Activated CD8-positive, alpha-beta T cell treated with anti-CD3 and anti-CD28 coated beads, Interleukin-2, amount 10 ng/mL, durations not matched to agents 7 days and 5 days (primary cell): ENCODE measurements at regions not wholly inside any gene's neighbourhood (a gene's known extent, or its start where the extent isn't known, plus 50 kb on each side); places are given as distances from the start of the nearest gene placed in this dataset.

Experiments used
- ATAC-seq: fragments of 150-1000 bp; cut with Tn5 transposase; one replicate; pipeline ENCODE4 v1.10.0; 2021; ENCODE audit warnings: moderate library complexity
- CTCF ChIA-PET: fragments of 350-600 bp; sonication (Branson Sonifier 250); formaldehyde crosslinking; loops from one replicate; lab custom pipeline; 2021; ENCODE audit warnings: antibody characterized with exemption; lab: Charles Lee
- POLR2A ChIA-PET: fragments of 350-600 bp; sonication (Branson Sonifier 250); formaldehyde crosslinking; loops from one replicate; lab custom pipeline; 2021; ENCODE audit warnings: antibody characterized with exemption; lab: Charles Lee
- DNase-seq: peaks from one replicate; pipeline ENCODE4 v3.0.0-alpha.2; 2020
- H3K27ac Mint-ChIP-seq: one replicate; pipeline ENCODE4 v1.8.0; 2021; ENCODE audit warnings: mild to moderate bottlenecking, mixed read lengths
- H3K27me3 Mint-ChIP-seq: one replicate; pipeline ENCODE4 v1.8.0; 2021; ENCODE audit warnings: low read depth, mixed read lengths
- H3K36me3 Mint-ChIP-seq: one replicate; pipeline ENCODE4 v1.8.0; 2021; ENCODE audit warnings: low read depth, mixed read lengths
- H3K4me1 Mint-ChIP-seq: one replicate; pipeline ENCODE4 v1.8.0; 2021; ENCODE audit warnings: low read depth, mixed read lengths
- H3K4me3 Mint-ChIP-seq: one replicate; pipeline ENCODE4 v1.8.0; 2021; ENCODE audit warnings: mild to moderate bottlenecking, mixed read lengths
- H3K9me3 Mint-ChIP-seq: one replicate; pipeline ENCODE4 v1.8.0; 2022; ENCODE audit warnings: mixed read lengths; ENCODE audit not compliant: insufficient read depth

DNA sequence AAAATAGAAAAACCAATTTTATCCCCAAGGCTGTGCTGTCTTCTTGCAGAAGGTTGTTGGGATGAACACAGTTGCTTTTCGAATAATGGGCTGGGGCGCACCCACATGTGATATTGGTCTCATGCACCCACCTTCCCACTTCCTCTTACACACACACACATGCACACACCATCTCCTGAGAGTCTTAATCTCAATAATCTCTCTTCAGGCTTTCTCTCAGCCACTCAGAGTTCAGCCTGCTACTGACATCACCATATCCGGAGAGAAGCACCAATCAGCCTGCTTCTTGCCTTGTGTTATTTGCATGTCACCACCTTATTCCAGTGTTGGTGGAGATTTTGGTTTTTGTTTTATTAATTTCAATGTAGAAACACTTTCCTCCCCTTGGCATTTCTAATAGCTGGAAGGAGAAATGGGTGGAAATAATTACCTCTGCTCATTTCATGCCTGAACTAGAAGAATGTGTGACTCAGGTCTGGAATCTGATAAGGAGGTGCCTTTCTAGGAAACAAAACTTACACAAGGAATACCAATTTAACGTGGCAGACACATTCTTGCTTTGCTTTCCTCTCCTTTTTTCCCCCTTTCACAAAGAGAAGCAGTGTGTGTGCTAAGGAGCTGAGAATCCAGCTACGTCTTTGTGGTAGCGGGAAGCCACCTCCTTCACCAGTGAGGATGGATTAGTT lies 400.2 kb downstream of the MID1IP1 start:
- no peak overlapping the region for H3K27ac Mint-ChIP-seq
- peaks cover 44% of the 10 kb centered on the region for H3K4me1 Mint-ChIP-seq
- no peak for ATAC-seq
- ChIA-PET CTCF (interaction anchor here (1.6 kb wide), 1 partner anchor 52 kb away, joined by 4 read pairs; no protein-coding TSS in a partner anchor), POLR2A (no interaction called here)
- no peak overlapping the region for H3K4me3 Mint-ChIP-seq
- no peaks in the 10 kb centered on the region for H3K27me3 Mint-ChIP-seq
- no peaks in the 10 kb centered on the region for H3K36me3 Mint-ChIP-seq
- no peak for DNase-seq
- H3K9me3 Mint-ChIP-seq: no peaks in the 10 kb centered on the region

DNA sequence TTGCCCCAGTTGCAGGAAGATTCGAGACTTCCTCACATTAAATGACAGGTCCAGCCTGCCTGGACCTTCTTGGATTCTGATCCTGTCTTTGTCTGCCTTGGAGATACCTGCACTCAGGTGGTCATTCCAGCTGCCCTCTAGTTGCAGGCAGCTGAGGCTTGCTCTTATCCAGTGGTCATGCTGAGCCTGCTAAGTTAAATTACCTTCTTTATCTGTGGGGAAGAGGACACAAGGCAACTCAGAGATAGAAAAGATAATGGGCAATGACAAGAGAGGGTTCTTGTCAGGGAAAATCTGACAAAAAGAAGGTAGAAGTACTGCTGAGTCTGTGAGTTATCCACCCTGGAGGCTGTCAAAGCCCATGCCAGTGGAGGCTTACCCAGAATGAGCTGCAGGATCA lies 401.4 kb downstream of the MID1IP1 start:
- H3K4me1 Mint-ChIP-seq: peaks cover 35% of the 10 kb centered on the region
- H3K36me3 Mint-ChIP-seq: no peaks in the 10 kb centered on the region
- CTCF ChIA-PET: no interaction called here
- DNase-seq (no peak), ATAC-seq (no peak)
- H3K27me3 Mint-ChIP-seq: no peaks in the 10 kb centered on the region
- POLR2A ChIA-PET: no interaction called here
- no peaks in the 10 kb centered on the region for H3K9me3 Mint-ChIP-seq
- no peak overlapping the region for H3K27ac Mint-ChIP-seq
- no peak overlapping the region for H3K4me3 Mint-ChIP-seq

DNA sequence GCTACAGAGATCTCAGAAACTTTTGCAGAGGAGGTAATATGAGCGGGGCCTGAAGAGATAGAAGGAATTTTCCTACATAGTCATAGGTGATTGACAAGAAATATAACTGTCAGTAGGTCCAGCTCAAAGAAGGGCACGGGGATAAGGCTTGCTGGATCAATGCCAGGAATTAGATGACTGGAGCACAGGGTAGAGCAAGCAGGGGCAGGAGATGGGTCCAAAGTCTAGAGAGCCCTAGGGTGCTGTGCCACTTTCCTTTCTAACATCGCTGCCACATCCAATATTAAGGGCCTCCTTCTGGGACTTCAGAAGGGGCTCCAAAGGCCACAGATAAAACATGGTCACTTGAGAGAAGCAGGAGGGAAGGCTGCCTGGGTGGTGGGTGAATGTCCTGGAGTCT lies 402.2 kb downstream of the MID1IP1 start:
- H3K4me3 Mint-ChIP-seq: no peak overlapping the region
- ATAC-seq (no peak), DNase-seq (no peak)
- no peak overlapping the region for H3K27ac Mint-ChIP-seq
- peaks cover 35% of the 10 kb centered on the region for H3K4me1 Mint-ChIP-seq
- POLR2A ChIA-PET: interaction anchor here (0.6 kb wide), 1 partner anchor 725 kb away, joined by 3 read pairs; no protein-coding TSS in a partner anchor
- H3K27me3 Mint-ChIP-seq: no peaks in the 10 kb centered on the region
- H3K36me3 Mint-ChIP-seq: no peaks in the 10 kb centered on the region
- no peaks in the 10 kb centered on the region for H3K9me3 Mint-ChIP-seq
- CTCF ChIA-PET: no interaction called here

DNA sequence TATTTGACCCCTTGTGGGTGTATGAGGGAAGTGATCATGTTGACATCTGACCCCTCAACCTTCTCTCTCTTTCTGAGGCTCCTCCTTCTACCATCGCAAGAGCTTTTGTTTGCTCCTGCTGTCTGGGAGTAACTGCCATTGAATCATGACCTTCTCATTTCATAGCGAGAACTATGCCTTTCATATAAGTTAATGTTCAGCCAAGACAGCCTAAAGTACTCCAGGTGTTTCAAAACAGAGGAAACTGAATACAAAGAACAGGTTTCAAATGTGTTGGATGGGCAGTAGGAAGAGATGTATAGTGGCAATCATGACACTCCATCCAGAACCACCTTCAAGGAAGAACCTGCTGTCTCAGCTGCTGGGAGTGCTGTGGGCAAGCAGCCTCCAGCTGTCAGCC lies 403.1 kb downstream of the MID1IP1 start:
- H3K27ac Mint-ChIP-seq: no peak overlapping the region
- H3K4me1 Mint-ChIP-seq: peaks cover 32% of the 10 kb centered on the region
- no peaks in the 10 kb centered on the region for H3K9me3 Mint-ChIP-seq
- ChIA-PET CTCF (no interaction called here), POLR2A (interaction anchor here (0.6 kb wide), 1 partner anchor 724 kb away, joined by 3 read pairs; no protein-coding TSS in a partner anchor)
- DNase-seq: no peak
- no peaks in the 10 kb centered on the region for H3K36me3 Mint-ChIP-seq
- no peak for ATAC-seq
- no peaks in the 10 kb centered on the region for H3K27me3 Mint-ChIP-seq
- H3K4me3 Mint-ChIP-seq: no peak overlapping the region

DNA sequence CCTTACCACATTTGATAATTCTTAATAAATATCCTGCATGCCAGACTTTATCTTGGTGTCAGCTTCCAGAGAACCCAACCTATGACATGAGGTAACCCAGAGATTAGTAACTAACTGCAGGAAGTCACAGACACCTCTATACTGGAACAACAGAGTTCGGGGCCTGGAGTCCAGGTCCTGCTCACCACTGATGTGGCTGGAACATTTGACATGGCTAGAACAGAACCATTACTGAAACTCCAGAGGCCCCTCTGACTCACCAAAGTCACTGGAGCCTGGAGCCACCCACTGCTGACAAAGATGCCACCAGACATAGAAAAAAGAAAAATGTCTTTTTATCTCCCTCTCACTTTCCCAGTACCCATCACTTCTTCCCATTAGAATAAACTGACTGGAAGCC lies 403.7 kb downstream of the MID1IP1 start:
- ChIA-PET POLR2A (no interaction called here), CTCF (no interaction called here)
- Mint-ChIP-seq H3K9me3 (no peaks in the 10 kb centered on the region), H3K27ac (no peak overlapping the region), H3K4me3 (no peak overlapping the region), H3K27me3 (no peaks in the 10 kb centered on the region), H3K36me3 (no peaks in the 10 kb centered on the region), H3K4me1 (peaks cover 26% of the 10 kb centered on the region)
- no peak for ATAC-seq
- no peak for DNase-seq

DNA sequence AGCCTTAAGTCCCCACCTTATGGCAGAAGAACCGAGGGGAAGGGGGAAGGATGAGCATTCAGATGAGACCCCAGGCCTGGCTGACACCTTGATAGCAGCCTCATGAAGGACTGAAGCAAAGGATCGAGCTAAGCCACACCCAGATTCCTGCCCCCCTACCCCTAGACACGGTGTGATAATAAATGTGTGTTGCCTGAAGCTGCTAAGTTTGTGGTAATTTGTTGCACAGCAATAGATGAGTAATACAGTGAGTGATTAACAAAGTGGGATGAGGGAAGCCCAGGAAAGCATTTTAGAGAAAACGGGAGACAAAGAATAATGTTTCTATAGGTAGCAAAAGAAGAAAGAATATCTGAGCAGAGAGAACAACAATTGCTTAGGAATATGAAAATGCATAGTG lies 404.2 kb downstream of the MID1IP1 start:
- peaks cover 22% of the 10 kb centered on the region for H3K4me1 Mint-ChIP-seq
- H3K36me3 Mint-ChIP-seq: no peaks in the 10 kb centered on the region
- H3K27ac Mint-ChIP-seq: no peak overlapping the region
- no peak for ATAC-seq
- no peaks in the 10 kb centered on the region for H3K9me3 Mint-ChIP-seq
- ChIA-PET POLR2A (no interaction called here), CTCF (no interaction called here)
- H3K4me3 Mint-ChIP-seq: no peak overlapping the region
- H3K27me3 Mint-ChIP-seq: no peaks in the 10 kb centered on the region
- no peak for DNase-seq

DNA sequence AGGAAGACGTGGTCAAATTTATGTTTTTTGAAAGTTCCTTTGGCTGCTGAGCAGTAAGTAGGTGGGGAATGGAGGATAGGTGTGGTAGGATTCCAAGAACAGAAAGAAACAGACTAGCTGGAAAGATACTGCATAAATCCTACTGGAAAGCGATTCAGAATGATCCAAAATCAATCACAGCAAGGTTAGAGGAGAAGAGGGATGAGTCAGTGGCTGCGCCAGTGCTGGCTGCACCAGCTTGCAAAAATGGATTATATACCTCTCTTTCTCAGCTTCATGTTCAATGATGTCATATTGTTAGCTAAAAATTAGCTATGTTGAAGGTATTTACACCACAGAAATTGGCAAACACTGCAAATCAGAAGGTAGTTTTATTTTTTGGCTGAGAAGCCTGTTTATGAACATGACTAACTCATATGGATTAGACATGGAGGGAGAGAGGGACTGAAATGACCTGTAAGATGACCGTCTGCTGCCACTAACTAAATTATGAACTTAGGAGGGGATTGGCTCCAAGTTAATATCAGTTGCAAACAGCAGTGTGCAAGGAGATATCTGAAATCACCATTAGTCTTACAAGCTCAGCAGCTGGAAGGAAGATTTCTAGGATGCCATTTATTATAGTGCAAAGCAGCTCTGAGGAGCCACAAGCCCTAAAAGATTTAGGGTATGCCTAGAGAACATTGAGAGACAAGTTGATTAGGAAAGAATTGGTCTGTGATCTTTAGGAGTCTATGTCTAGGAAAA lies 405.3 kb downstream of the MID1IP1 start:
- H3K36me3 Mint-ChIP-seq: no peaks in the 10 kb centered on the region
- no peaks in the 10 kb centered on the region for H3K9me3 Mint-ChIP-seq
- peaks cover 11% of the 10 kb centered on the region for H3K4me1 Mint-ChIP-seq
- no peaks in the 10 kb centered on the region for H3K27me3 Mint-ChIP-seq
- H3K4me3 Mint-ChIP-seq: no peak overlapping the region
- ATAC-seq (no peak), DNase-seq (no peak)
- ChIA-PET CTCF (no interaction called here), POLR2A (no interaction called here)
- H3K27ac Mint-ChIP-seq: no peak overlapping the region

DNA sequence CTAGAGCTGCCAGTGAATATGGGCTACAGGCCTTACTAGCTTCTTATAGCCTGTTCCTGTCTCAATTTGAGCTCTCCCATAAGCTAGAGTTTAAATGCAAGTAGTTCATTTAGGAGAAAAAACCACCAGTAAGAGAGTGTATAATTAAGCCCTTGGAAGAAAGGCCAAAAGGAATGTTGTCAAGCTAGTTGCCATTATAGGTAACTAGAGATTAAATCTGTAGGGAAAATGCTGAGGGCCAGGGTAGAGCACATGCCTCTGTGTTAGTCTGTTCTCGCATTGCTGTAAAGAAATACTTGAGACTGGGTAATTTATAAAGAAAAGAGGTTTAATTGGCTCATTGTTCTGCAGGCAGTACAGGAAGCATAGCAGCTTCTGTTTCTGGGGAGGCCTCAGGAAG lies 410.2 kb downstream of the MID1IP1 start:
- CTCF ChIA-PET: no interaction called here
- Mint-ChIP-seq H3K36me3 (no peaks in the 10 kb centered on the region), H3K4me3 (no peak overlapping the region)

DNA sequence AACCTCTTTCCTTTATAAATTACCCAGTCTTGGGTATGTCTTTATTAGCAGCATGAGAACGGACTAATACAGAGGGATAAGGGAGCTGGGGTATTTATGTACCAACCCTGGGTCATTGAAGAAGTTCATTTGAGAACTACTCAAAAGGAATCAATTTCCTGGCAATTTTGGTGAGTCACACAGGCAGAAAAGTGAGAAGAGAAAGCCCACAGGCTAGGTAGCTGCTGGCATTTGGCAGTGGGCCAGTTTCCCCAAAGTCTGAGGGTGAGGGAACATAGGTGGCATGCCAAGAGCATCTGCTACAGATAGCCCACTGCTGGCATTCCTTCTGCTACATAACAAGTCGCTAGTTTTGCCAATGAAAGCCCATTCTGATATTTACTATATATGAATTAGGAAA lies 411.2 kb downstream of the MID1IP1 start:
- no peak for ATAC-seq
- CTCF ChIA-PET: no interaction called here

More for the DNA sequence above, 410.2 kb downstream of the MID1IP1 start:
- H3K27me3 Mint-ChIP-seq: no peaks in the 10 kb centered on the region
- DNase-seq (no peak), ATAC-seq (no peak)
- no peak overlapping the region for H3K27ac Mint-ChIP-seq
- H3K4me1 Mint-ChIP-seq: no peaks in the 10 kb centered on the region
- POLR2A ChIA-PET: no interaction called here
- no peaks in the 10 kb centered on the region for H3K9me3 Mint-ChIP-seq

DNA sequence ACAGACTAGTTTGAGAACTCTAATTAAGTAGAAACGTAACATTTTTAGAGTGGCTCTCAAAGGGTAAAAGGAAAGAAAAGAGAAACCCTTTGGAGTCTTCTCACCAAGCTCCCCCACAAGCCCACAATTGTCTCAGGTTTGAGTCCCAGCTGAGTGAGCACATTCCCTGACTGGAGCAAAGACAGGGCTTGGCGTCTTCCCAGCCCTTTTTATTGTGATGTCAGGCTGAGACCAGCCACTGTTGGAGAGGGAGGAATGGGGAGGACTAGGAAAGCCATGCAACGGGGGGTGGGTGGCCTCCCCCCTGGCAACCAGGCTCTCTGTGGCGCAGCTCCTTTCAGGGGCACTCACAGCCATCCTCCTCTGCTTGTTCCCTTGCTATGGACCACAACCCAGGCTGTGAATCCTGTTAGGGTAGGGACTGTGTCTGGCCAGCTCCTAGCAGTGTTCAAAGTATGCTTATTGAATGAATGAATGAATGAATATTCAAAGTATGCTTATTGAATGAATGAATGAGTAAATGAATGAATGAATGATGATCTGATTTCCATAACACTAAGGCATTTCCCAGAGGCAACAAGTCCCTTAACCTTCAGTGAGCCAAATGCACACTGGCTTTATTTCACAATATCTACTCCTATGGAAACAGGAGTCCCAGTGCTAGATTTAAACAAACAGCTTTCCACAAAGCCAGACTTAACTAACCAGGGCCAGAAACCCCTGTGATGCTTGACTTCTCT lies 413.3 kb downstream of the MID1IP1 start:
- ChIA-PET CTCF (no interaction called here), POLR2A (no interaction called here)
- no peaks in the 10 kb centered on the region for H3K27me3 Mint-ChIP-seq
- no peak overlapping the region for H3K4me3 Mint-ChIP-seq
- ATAC-seq: no peak
- H3K9me3 Mint-ChIP-seq: no peaks in the 10 kb centered on the region
- no peaks in the 10 kb centered on the region for H3K36me3 Mint-ChIP-seq
- DNase-seq: no peak
- no peak overlapping the region for H3K27ac Mint-ChIP-seq
- H3K4me1 Mint-ChIP-seq: no peaks in the 10 kb centered on the region

More for the DNA sequence above, 411.2 kb downstream of the MID1IP1 start:
- Mint-ChIP-seq H3K27ac (no peak overlapping the region), H3K4me1 (no peaks in the 10 kb centered on the region), H3K4me3 (no peak overlapping the region), H3K36me3 (no peaks in the 10 kb centered on the region), H3K27me3 (no peaks in the 10 kb centered on the region), H3K9me3 (no peaks in the 10 kb centered on the region)
- no peak for DNase-seq
- POLR2A ChIA-PET: no interaction called here

DNA sequence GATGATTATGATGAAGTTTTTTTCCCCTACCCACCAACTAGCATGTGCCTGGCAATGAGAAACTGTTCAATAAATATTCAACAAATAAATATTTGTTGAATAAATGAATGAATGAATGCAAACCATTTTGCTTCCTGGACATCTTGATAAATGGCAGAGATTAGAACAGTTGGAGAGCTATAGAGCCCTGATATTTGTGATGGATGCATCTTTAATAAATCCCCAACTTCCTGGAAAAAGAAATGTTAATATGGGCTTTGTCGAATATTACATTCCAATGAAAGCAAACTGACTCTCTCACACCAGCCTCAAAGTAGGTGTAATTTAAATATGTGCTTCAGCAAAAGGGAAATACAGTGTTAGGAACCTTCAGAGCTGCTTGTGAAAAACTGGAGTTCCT lies 419.7 kb downstream of the MID1IP1 start:
- POLR2A ChIA-PET: interaction anchor here (1.1 kb wide), 1 partner anchor 24 kb away, joined by 3 read pairs; no protein-coding TSS in a partner anchor
- Mint-ChIP-seq H3K4me1 (no peaks in the 10 kb centered on the region), H3K27ac (no peak overlapping the region), H3K9me3 (no peaks in the 10 kb centered on the region), H3K36me3 (no peaks in the 10 kb centered on the region), H3K27me3 (no peaks in the 10 kb centered on the region), H3K4me3 (no peak overlapping the region)
- CTCF ChIA-PET: no interaction called here
- ATAC-seq (no peak), DNase-seq (no peak)
